PC-3 (cell line): ENCODE measurements at regions not wholly inside any gene's neighbourhood (a gene's known extent, or its start where the extent isn't known, plus 50 kb on each side); places are given as distances from the start of the nearest gene placed in this dataset.

Experiments
- EZH2 ChIP-seq: fragments of 300-600 bp; sonication (generic); IDR thresholded peaks from one replicate; pipeline ENCODE4 v1.6.1; 2017; ENCODE audit warnings: antibody characterized with exemption, mild to moderate bottlenecking, low read length; ENCODE audit not compliant: unreplicated experiment
- TF ChIP-seq, protein P1 (sequence below): fragments of 300-600 bp; sonication (generic); conservative IDR thresholded peaks from 2 replicates; pipeline ENCODE4 v1.5.1; 2017; ENCODE audit warnings: antibody characterized with exemption, low read depth, mild to moderate bottlenecking, low read length

DNA sequence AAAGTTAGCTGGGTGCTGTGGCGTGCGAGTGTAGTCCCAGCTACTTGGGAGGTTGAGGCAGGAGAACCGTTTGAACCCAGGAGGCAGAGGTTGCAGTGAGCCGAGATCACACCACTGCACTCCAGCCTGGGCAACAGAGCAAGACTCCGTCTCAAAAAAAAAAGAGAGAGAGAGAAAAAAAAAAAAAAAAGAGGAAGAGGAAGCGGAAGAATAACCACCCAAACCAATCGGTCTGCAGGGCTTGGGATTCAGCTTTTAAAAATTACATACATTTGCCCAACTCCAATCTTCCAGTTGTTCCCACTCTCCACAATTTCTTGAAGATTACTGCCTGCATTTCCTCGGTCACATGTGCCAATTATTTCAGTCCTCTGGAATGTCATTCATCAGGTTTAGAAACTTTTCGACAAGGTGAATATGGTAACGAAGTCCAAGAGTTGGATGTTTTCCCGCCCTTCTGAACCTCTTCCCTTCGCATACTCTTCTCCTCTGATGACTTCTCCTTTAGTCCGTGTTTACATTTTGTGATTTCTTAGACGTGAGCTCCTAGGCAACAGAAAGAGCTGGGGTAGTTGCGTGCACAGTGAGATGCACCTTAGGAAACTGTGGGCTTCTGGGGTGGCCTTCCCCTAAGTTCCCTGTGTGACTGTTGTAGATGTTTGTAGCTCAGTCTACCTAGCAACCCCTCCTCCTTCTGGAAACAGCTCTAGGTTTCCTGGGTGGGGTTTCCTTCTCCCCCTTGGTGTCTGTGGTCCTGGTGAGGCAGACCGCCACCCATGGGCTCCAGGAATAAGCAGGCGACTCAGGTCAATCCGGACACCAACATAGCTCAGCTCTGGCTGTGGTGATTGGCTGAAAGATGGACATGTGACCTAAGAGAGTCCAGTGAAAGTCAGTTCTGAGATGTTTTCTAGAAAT, 63.0 kb upstream of the NCOA3 start:
- TF ChIP-seq, protein P1, sequence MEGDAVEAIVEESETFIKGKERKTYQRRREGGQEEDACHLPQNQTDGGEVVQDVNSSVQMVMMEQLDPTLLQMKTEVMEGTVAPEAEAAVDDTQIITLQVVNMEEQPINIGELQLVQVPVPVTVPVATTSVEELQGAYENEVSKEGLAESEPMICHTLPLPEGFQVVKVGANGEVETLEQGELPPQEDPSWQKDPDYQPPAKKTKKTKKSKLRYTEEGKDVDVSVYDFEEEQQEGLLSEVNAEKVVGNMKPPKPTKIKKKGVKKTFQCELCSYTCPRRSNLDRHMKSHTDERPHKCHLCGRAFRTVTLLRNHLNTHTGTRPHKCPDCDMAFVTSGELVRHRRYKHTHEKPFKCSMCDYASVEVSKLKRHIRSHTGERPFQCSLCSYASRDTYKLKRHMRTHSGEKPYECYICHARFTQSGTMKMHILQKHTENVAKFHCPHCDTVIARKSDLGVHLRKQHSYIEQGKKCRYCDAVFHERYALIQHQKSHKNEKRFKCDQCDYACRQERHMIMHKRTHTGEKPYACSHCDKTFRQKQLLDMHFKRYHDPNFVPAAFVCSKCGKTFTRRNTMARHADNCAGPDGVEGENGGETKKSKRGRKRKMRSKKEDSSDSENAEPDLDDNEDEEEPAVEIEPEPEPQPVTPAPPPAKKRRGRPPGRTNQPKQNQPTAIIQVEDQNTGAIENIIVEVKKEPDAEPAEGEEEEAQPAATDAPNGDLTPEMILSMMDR: no peak
- TF ChIP-seq EZH2: no peak
